ENCODE measurements at regions not wholly inside any gene's neighbourhood (a gene's known extent, or its start where the extent isn't known, plus 50 kb on each side); places are given as distances from the start of the nearest gene placed in this dataset.

GRCh38 chr7:52088008-52088901 is 771.6 kb upstream of the COBL start:
- 23 to 24% methylated on average over 38 to 40 of the region's 49 CpGs for WGBS, 2 donors
- TF ChIP-seq POLR2A (IDR thresholded peaks at IDR 0.05) = no peak
- no peak overlapping the region for H3K4me3 ChIP-seq (ENCODE audit: low read depth, poor library complexity, severe bottlenecking)
- no peak for DNase-seq (ENCODE audit: low spot score in 2 of 2)
- intact Hi-C loops (cut with DNase I; ENCODE audit: low total_unique reads) = no loop called here

DNA sequence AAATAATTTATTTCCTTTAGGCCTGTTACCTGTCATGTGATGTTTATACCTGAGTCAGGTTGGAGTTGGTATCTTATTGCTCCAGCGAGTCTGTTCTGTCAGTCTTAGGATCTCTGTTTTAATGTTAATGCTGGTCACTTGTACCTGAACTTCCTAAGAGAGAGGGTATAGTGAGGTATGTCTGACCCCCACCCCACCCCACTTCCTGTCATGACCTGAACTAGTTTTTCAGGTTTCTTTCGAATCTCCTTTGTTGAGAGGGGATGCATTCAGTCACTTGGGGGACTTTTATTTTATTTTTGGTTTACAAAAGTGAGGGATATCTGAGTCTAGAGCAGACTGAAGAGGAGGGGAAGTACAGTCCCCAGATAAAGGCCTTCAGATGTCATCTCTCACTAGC is 769.0 kb upstream of the COBL start:
- no peak overlapping the region for H3K4me3 ChIP-seq (ENCODE audit: low read depth, poor library complexity, severe bottlenecking)
- no peak for DNase-seq (ENCODE audit: low spot score in 2 of 2)
- no peak for TF ChIP-seq POLR2A (IDR thresholded peaks at IDR 0.05)
- WGBS, 2 donors = 42 to 45% methylated on average over 2 of the region's 2 CpGs
- intact Hi-C loops (cut with DNase I; ENCODE audit: low total_unique reads) = no loop called here

GRCh38 chr7:52080493-52080892 is 763.9 kb upstream of the COBL start:
- no peak for DNase-seq (ENCODE audit: low spot score in 2 of 2)
- intact Hi-C loops (cut with DNase I; ENCODE audit: low total_unique reads) = no loop called here
- no peak overlapping the region for H3K4me3 ChIP-seq (ENCODE audit: low read depth, poor library complexity, severe bottlenecking)
- TF ChIP-seq CTCF (IDR thresholded peaks at IDR 0.05) (no peak), POLR2A (IDR thresholded peaks at IDR 0.05) (no peak)
- 31 to 33% methylated on average over 2 of the region's 2 CpGs for WGBS, 2 donors

DNA sequence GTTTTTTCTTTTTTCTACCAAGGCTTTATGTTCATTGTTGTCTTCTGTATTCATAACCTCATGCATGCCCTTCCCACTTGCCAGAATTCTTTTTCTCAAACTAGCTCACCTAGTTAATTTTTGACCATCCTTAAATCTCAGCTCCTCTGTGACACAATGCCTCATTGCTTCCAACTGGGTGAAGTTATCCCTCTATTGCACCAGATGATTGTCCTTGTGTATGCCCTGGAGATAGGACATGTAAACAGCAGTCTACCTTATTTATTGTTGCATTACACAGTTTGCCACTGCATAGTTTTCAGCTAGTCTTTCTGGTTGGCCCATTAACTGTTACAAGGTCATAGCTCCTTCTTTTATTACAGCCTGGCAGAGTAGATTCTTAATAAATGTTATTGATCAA is 763.1 kb upstream of the COBL start:
- TF ChIP-seq CTCF (IDR thresholded peaks at IDR 0.05) (no peak), POLR2A (IDR thresholded peaks at IDR 0.05) (no peak)
- intact Hi-C loops (cut with DNase I; ENCODE audit: low total_unique reads) = no loop called here
- no peak overlapping the region for H3K4me3 ChIP-seq (ENCODE audit: low read depth, poor library complexity, severe bottlenecking)

GRCh38 chr7:52077571-52077970 is 761.0 kb upstream of the COBL start:
- no peak overlapping the region for H3K4me3 ChIP-seq (ENCODE audit: low read depth, poor library complexity, severe bottlenecking)
- 86 to 89% methylated on average over 2 of the region's 2 CpGs for WGBS, 2 donors
- no peak for DNase-seq (ENCODE audit: low spot score in 2 of 2)
- TF ChIP-seq CTCF (IDR thresholded peaks at IDR 0.05) (no peak), POLR2A (IDR thresholded peaks at IDR 0.05) (no peak)
- intact Hi-C loops (cut with DNase I; ENCODE audit: low total_unique reads) = no loop called here

More for the DNA sequence above, 763.1 kb upstream of the COBL start:
- DNase-seq (ENCODE audit: low spot score in 2 of 2) = no peak

DNA sequence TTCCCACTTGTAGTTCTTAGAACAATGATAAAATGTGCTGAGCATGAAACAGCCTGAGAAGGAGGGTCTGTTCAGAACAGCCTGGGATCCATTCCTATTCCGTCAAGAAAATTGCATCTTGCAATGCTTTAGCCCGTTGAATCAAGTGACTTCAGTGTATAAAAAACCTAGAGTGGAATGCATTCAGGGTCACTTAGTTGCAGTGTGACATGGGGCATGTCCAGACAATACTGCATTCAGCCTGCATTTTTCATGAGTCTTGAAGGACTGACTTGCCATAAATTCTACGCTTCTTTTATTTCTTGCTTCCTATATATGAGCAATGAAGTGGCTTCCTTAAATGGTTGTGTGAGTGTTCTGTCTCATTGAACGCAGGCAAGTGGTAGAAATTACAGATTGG is 758.3 kb upstream of the COBL start:
- intact Hi-C loops (cut with DNase I; ENCODE audit: low total_unique reads) = no loop called here
- TF ChIP-seq POLR2A (IDR thresholded peaks at IDR 0.05) (no peak), CTCF (IDR thresholded peaks at IDR 0.05) (no peak)
- H3K4me3 ChIP-seq (ENCODE audit: low read depth, poor library complexity, severe bottlenecking) = no peak overlapping the region
- DNase-seq (ENCODE audit: low spot score in 2 of 2) = no peak
- 45 to 47% methylated on average over 4 of the region's 4 CpGs for WGBS, 2 donors

DNA sequence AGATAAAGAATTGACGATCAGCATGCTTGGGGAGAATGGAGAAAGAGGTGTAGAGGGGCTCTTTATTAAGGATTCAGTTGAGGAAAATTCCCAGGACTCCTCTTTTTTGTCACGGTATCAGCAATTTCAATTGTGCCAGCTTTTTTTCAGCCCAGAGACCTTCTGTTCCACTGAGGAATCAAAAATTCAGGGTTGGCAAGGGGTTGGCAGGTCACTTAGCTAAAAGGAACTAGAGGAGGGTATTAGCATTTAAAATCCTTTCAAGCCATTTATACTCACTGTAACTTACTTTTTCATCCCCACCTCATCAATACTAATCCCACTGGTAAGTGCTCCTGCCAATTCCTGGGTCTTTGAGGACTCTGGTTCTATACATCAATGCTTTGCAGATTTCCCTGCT is 757.5 kb upstream of the COBL start:
- DNase-seq (ENCODE audit: low spot score in 2 of 2) = no peak
- WGBS, 2 donors = 82% methylated on average over 2 of the region's 2 CpGs
- intact Hi-C loops (cut with DNase I; ENCODE audit: low total_unique reads) = no loop called here
- TF ChIP-seq CTCF (IDR thresholded peaks at IDR 0.05) (no peak), POLR2A (IDR thresholded peaks at IDR 0.05) (no peak)
- H3K4me3 ChIP-seq (ENCODE audit: low read depth, poor library complexity, severe bottlenecking) = no peak overlapping the region

All from lower leg skin (tissue), 4 donors.